Right lobe of liver (tissue), 6 donors: ENCODE measurements at regions not wholly inside any gene's neighbourhood (a gene's known extent, or its start where the extent isn't known, plus 50 kb on each side); places are given as distances from the start of the nearest gene placed in this dataset.
"Not testable (repeated sequence)": the region's sequence is repeated elsewhere in the genome, so short reads cannot be mapped to it uniquely, and the experiment has no call there.

Source experiments
- ATAC-seq, 4 donors: fragments of 200-7000 bp; cut with Tn5 transposase; one replicate each; pipeline ENCODE4 v1.9.1; 2020; ENCODE audit warnings: mild to moderate bottlenecking in 4 of 4, moderate library complexity in 4 of 4
- DNase-seq, 3 donors: peaks; one replicate each; pipeline ENCODE4 v3.0.0-alpha.2; 2020
- H3K27ac ChIP-seq, 3 donors: fragments of 200-600 bp; one replicate each; pipeline ENCODE4 v1.8.0; 2022
- H3K27me3 ChIP-seq, 2 donors: fragments of 200-600 bp; one replicate each; pipeline ENCODE4 v1.8.0; 2022
- H3K36me3 ChIP-seq, 4 donors: fragments of 200-600 bp; sonication (generic) in 1 of 4; one replicate each; pipeline versions ENCODE4 v1.5.1 to v1.8.0; 2017 to 2022; ENCODE audit warnings: control low read depth in 1 of 4
- H3K4me1 ChIP-seq, 4 donors: fragments of 200-600 bp; sonication (generic) in 1 of 4; one replicate each; pipeline versions ENCODE4 v1.5.1 to v1.8.0; 2017 to 2022; ENCODE audit warnings: control low read depth in 1 of 4
- H3K4me3 ChIP-seq, 3 donors: fragments of 200-600 bp; one replicate each; pipeline ENCODE4 v1.8.0; 2022
- H3K9me3 ChIP-seq, 4 donors: fragments of 200-600 bp; sonication (generic) in 1 of 4; one replicate each; pipeline versions ENCODE4 v1.5.1 to v1.8.0; 2017 to 2022; ENCODE audit warnings: control low read depth in 1 of 4
- POLR2A ChIP-seq: fragments of 450-650 bp; IDR thresholded peaks from one replicate; pipeline ENCODE4 v1.6.1; 2017; ENCODE audit warnings: antibody characterized with exemption, mild to moderate bottlenecking
- WGBS: methylation state at CpG from one replicate; pipeline ENCODE4 v1.1.6; 2018; ENCODE audit warnings: low coverage, low lambda C conversion rate; ENCODE audit not compliant: insufficient coverage; ENCODE audit errors: missing lambda C conversion rate; 5-methylcytosine and 5-hydroxymethylcytosine counted together
- intact Hi-C, 2 donors: fragments of 100-400 bp; cut with DNase I; formaldehyde crosslinking; loops; one replicate each; pipeline versions ENCODE4 v1.11.2 to v1.14.1; 2022
- TF ChIP-seq, protein P1 (sequence below), 4 donors: fragments of 200-600 bp in 3 of 4; fragments of 450-650 bp in 1 of 4; IDR thresholded peaks; one replicate each; pipeline versions ENCODE4 v1.5.1 to v1.8.0; 2016 to 2022; ENCODE audit warnings: antibody characterized with exemption in 4 of 4, mild to moderate bottlenecking in 2 of 4
- donor health status: DM: no; HTN: yes; CAD: no.
- donor health status: DM: no; HTN: no; CAD: no.
- donor health status: DM: no; HTN: no; CAD: no.
- donor health status: DM: no; HTN: yes; CAD: no.
- donor health status: DM: no; HTN: yes; CAD: no.

GRCh38 chrX:109155161-109155560 is 326.7 kb downstream of the GUCY2F start:
- Histone ChIP-seq H3K36me3 (no peaks in the 10 kb centered on the region), H3K4me3 (no peak overlapping the region), H3K27me3 (peaks cover 0 to 5% of the 10 kb centered on the region in 2 donors), H3K9me3 (no peaks in the 10 kb centered on the region), H3K4me1 (no peaks in the 10 kb centered on the region), H3K27ac (no peak overlapping the region)
- intact Hi-C loops = no loop called here
- no peak for ATAC-seq
- no peak for DNase-seq
- WGBS = 21% methylated on average over 1 of the region's 1 CpG
- TF ChIP-seq POLR2A = no peak
- TF ChIP-seq, protein P1, sequence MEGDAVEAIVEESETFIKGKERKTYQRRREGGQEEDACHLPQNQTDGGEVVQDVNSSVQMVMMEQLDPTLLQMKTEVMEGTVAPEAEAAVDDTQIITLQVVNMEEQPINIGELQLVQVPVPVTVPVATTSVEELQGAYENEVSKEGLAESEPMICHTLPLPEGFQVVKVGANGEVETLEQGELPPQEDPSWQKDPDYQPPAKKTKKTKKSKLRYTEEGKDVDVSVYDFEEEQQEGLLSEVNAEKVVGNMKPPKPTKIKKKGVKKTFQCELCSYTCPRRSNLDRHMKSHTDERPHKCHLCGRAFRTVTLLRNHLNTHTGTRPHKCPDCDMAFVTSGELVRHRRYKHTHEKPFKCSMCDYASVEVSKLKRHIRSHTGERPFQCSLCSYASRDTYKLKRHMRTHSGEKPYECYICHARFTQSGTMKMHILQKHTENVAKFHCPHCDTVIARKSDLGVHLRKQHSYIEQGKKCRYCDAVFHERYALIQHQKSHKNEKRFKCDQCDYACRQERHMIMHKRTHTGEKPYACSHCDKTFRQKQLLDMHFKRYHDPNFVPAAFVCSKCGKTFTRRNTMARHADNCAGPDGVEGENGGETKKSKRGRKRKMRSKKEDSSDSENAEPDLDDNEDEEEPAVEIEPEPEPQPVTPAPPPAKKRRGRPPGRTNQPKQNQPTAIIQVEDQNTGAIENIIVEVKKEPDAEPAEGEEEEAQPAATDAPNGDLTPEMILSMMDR (IDR thresholded peaks at IDR 0.05) = no peak

- H3K9me3 ChIP-seq, ATAC-seq, H3K4me1 ChIP-seq, DNase-seq, H3K27me3 ChIP-seq, H3K27ac ChIP-seq, intact Hi-C loops, H3K4me3 ChIP-seq, H3K36me3 ChIP-seq: not testable (repeated sequence)
- 43% methylated on average over 1 of the region's 1 CpG for WGBS
Measured at GRCh38 chrX:109144173-109144572, 337.7 kb downstream of the GUCY2F start.

- ATAC-seq = no peak
- DNase-seq = no peak
- no peak overlapping the region for H3K27ac ChIP-seq
- intact Hi-C loops = no loop called here
- no peaks in the 10 kb centered on the region for H3K36me3 ChIP-seq
- no peaks in the 10 kb centered on the region for H3K4me1 ChIP-seq
- TF ChIP-seq POLR2A = no peak
- TF ChIP-seq, protein P1 (IDR thresholded peaks at IDR 0.05) = no peak
- H3K4me3 ChIP-seq = no peak overlapping the region
- no peaks in the 10 kb centered on the region for H3K9me3 ChIP-seq
- no peaks in the 10 kb centered on the region for H3K27me3 ChIP-seq
Measured at GRCh38 chrX:109140463-109140862, 341.4 kb downstream of the GUCY2F start.

- Histone ChIP-seq H3K4me3 (no peak overlapping the region), H3K4me1 (no peaks in the 10 kb centered on the region), H3K27me3 (no peaks in the 10 kb centered on the region), H3K36me3 (no peaks in the 10 kb centered on the region), H3K9me3 (peaks cover 0 to 9% (median 0%) of the 10 kb centered on the region in 4 donors), H3K27ac (no peak overlapping the region)
- intact Hi-C loops = no loop called here
- no peak for DNase-seq
- ATAC-seq = no peak
- no peak for TF ChIP-seq POLR2A
- TF ChIP-seq, protein P1 (IDR thresholded peaks at IDR 0.05) = no peak
Measured at GRCh38 chrX:109134777-109135176, 347.1 kb downstream of the GUCY2F start.

- WGBS = 52% methylated on average over 3 of the region's 3 CpGs
- Histone ChIP-seq H3K4me1 (no peaks in the 10 kb centered on the region), H3K27me3 (no peaks in the 10 kb centered on the region), H3K4me3 (no peak overlapping the region), H3K36me3 (no peaks in the 10 kb centered on the region), H3K9me3 (no peaks in the 10 kb centered on the region), H3K27ac (no peak overlapping the region)
- DNase-seq = no peak
- no peak for ATAC-seq
- intact Hi-C loops = no loop called here
- TF ChIP-seq, protein P1 (IDR thresholded peaks at IDR 0.05) = no peak
- TF ChIP-seq POLR2A = no peak
Measured at GRCh38 chrX:109125304-109125703, 356.6 kb downstream of the GUCY2F start.
